ENCODE measurements at regions not wholly inside any gene's neighbourhood (a gene's known extent, or its start where the extent isn't known, plus 50 kb on each side); places are given as distances from the start of the nearest gene placed in this dataset.
"Not testable (repeated sequence)": the region's sequence is repeated elsewhere in the genome, so short reads cannot be mapped to it uniquely, and the experiment has no call there.

DNA sequence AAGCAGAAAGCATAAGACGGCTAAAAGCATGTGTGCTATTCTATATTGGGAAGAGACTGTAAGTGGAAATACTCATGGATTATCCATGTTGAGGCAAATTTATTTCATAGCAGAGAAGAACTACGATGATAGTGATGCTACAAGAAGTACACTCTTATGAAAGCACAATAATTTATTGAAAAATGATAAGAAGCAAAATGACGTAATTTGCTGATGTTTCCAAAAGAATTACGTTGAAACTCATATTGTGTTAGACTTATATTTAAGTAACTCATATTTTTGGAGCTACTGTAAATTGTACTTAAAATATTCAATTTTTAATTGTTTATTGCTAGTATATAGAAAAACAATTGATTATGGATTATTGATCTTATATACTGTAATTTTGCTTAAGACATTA, 1622.5 kb downstream of the REEP3 start:
- FAIRE-seq (no peak), DNase-seq (ENCODE audit: insufficient read length, low spot score) (no peak)
- TF ChIP-seq, protein P1, sequence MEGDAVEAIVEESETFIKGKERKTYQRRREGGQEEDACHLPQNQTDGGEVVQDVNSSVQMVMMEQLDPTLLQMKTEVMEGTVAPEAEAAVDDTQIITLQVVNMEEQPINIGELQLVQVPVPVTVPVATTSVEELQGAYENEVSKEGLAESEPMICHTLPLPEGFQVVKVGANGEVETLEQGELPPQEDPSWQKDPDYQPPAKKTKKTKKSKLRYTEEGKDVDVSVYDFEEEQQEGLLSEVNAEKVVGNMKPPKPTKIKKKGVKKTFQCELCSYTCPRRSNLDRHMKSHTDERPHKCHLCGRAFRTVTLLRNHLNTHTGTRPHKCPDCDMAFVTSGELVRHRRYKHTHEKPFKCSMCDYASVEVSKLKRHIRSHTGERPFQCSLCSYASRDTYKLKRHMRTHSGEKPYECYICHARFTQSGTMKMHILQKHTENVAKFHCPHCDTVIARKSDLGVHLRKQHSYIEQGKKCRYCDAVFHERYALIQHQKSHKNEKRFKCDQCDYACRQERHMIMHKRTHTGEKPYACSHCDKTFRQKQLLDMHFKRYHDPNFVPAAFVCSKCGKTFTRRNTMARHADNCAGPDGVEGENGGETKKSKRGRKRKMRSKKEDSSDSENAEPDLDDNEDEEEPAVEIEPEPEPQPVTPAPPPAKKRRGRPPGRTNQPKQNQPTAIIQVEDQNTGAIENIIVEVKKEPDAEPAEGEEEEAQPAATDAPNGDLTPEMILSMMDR (IDR thresholded peaks at IDR 0.05; ENCODE audit: insufficient read depth, missing control alignments) = no peak

DNA sequence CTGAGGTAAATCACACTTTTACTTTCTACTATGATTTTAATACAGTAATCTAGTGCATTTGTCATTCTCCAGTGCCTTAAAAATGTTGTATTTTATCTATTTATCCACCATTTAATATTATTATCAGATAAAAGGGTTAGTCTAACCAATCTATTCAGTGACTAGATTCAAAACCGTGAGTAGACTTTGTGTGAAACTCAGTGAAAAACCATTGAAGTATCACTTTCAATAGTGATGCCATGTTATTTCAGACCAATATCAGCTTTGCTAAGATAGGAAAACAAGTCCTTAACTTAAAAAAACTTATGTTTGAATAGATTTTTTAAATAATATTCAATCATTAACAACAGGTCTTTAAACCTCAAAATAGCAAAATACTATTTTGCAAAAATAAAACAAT, 1628.7 kb downstream of the REEP3 start:
- no peak for DNase-seq (ENCODE audit: insufficient read length, low spot score)
- FAIRE-seq = no peak
- TF ChIP-seq, protein P1 (IDR thresholded peaks at IDR 0.05; ENCODE audit: insufficient read depth, missing control alignments) = no peak

DNA sequence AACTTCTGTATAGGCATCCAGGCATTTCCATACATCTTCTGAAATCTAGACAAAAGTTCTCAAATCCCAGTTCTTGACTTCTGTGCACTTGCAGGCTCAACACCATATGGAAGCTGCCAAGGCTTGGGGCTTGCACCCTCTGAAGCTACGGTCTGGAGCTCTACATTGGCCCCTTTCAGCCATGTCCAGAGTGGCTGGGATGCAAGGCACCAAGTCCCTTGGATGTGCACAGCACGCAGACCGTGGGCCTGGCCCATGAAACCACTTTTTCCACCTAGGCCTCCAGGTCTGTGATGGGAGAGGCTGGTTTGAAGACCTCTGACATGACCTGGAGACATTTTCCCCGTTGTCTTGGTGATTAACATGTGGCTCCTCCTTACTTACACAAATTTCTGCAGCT, 1645.1 kb downstream of the REEP3 start:
- DNase-seq (ENCODE audit: insufficient read length, low spot score) (no peak), FAIRE-seq (no peak)
- TF ChIP-seq, protein P1 (IDR thresholded peaks at IDR 0.05; ENCODE audit: insufficient read depth, missing control alignments) = no peak

DNA sequence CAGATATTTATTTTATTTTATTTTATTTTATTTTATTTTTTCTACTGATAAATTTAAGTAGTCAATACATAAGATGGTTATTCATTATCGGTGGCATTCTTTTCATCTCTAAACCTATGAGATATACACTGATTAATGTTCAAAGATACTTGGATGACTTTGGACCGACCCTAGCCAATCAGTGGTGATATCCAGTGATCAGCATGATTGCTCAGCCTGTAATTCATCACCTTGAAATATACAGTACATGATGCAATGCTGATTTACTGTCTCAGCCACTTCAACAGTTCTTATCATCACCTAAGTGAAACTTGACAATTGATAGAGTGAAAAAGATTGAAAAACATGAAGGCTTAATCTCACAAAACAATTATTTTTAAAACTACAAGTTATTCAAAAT, 1651.0 kb downstream of the REEP3 start:
- TF ChIP-seq, protein P1 (IDR thresholded peaks at IDR 0.05; ENCODE audit: insufficient read depth, missing control alignments) = no peak
- no peak for DNase-seq (ENCODE audit: insufficient read length, low spot score)
- FAIRE-seq = no peak

DNA sequence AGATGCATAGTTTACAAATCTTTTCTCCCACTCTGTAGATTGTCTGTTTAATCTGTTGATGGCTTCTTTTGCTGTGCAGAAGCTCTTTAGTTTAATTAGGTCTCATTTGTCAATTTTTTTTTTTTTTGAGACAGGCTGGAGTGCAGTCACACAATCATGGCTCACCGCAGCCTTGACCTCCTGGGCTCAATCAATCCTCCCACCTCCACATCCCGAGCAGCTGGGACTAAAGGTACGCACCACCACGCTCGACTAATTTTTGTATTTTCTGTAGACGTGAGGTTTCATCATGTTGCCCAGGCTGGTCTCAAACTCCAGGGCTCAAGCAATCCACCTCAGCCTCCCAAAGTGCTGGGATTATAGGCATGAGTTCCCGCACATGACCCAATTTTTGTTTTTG, 1655.8 kb downstream of the REEP3 start:
- FAIRE-seq = no peak
- TF ChIP-seq, protein P1 (IDR thresholded peaks at IDR 0.05; ENCODE audit: insufficient read depth, missing control alignments) = no peak
- DNase-seq (ENCODE audit: insufficient read length, low spot score) = no peak

DNA sequence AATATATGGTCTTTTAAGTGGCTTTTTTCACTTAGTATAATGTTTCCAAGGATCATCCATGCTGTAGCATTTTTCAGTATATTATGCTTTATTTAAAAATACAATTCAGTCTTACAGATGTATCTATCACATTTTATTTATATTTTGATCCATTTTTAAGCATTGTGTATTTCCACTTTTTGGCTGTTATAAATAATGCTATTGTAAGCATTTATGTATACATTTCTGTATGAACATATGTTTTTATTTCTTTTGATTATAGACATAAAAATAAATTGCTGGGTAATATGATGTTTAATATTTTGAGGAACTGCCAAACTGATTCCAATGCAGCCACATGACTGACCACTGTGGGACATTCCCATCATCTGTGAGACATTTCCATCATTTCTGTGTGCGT, 1662.0 kb downstream of the REEP3 start:
- DNase-seq (ENCODE audit: insufficient read length, low spot score) (no peak), FAIRE-seq (no peak)
- TF ChIP-seq, protein P1 (IDR thresholded peaks at IDR 0.05; ENCODE audit: insufficient read depth, missing control alignments) = no peak

DNA sequence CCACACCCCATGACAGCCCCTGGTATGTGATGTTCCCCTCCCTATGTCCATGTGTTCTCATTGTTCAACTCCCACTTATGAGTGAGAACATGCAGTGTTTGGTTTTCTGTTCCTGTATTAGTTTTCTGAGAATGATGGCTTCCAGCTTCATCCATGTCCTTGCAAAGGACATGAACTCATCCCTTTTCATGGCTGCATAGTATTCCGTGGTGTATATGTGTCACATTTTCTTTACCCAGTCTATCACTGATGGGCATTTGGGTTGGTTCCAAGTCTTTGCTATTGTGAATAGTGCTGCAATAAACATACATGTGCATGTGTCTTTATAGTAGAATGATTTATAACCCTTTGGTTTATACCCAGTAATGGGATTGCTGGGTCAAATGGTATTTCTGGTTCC, 1665.5 kb downstream of the REEP3 start:
- DNase-seq (ENCODE audit: insufficient read length, low spot score); FAIRE-seq: not testable (repeated sequence)

DNA sequence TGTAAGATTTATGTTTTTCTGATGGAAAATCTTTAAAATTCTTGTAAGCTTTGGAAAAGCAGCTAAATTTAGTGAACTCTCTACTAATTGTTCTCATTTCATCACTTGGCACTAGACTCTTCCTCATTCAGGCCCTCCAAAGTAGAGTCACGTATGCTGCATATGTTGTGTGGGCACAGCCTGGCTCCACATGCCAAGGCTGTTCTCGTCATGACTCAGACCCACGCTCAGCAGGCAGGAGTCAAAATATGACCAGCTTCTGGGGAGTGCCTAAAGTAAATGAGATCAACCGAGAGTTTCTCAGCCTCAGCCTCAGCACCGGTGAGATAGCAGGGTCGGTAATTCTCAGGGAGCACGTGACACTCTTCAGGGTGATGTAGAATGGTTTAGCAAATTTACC, 1672.9 kb downstream of the REEP3 start:
- TF ChIP-seq, protein P1 (IDR thresholded peaks at IDR 0.05; ENCODE audit: insufficient read depth, missing control alignments) = no peak
- no peak for DNase-seq (ENCODE audit: insufficient read length, low spot score)
- FAIRE-seq = no peak

Data from D721Med (cell line).